ENCODE measurements at regions not wholly inside any gene's neighbourhood (a gene's known extent, or its start where the extent isn't known, plus 50 kb on each side); places are given as distances from the start of the nearest gene placed in this dataset.

DNA sequence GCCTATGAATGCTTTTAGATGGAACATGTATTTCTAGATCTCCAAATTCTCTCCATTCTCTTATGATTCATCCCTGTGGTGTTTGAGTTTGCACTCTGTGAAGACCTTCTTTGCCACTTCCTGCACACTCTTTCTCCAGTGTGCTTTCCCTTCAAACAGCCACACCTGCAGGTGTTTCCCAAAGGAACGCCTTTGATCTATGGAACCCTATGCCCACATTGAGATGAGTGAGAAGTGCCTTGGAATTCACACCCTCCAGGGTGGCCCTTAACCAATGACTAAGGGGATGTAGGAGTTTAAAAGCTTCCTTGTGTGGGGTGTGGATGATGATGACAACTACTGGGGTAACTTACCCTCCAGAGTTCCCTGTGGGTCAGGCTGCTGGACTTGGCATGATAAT, 570.1 kb downstream of the DHX35 start:
- Histone ChIP-seq H3K4me3 (ENCODE audit: low read depth, low read length) (no peak overlapping the region), H3K27ac (ENCODE audit: extremely low read depth, low read depth, low read length) (no peak overlapping the region), H3K9me3 (ENCODE audit: control insufficient read depth, insufficient read depth, low read depth, low read length) (no peaks in the 10 kb centered on the region), H3K4me1 (ENCODE audit: control insufficient read depth, insufficient read depth, low read length) (no peaks in the 10 kb centered on the region), H3K36me3 (ENCODE audit: control insufficient read depth in 2 of 2, insufficient read depth in 1 of 2, low read length in 2 of 2) (no peaks in the 10 kb centered on the region)
- ChIA-PET POLR2A (no interaction called here), CTCF (no interaction called here)
- TF ChIP-seq, protein P1, sequence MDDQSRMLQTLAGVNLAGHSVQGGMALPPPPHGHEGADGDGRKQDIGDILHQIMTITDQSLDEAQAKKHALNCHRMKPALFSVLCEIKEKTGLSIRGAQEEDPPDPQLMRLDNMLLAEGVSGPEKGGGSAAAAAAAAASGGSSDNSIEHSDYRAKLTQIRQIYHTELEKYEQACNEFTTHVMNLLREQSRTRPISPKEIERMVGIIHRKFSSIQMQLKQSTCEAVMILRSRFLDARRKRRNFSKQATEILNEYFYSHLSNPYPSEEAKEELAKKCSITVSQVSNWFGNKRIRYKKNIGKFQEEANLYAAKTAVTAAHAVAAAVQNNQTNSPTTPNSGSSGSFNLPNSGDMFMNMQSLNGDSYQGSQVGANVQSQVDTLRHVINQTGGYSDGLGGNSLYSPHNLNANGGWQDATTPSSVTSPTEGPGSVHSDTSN (CRISPR knock-in tag; IDR thresholded peaks at IDR 0.05), result no peak
- TF ChIP-seq, protein P2, sequence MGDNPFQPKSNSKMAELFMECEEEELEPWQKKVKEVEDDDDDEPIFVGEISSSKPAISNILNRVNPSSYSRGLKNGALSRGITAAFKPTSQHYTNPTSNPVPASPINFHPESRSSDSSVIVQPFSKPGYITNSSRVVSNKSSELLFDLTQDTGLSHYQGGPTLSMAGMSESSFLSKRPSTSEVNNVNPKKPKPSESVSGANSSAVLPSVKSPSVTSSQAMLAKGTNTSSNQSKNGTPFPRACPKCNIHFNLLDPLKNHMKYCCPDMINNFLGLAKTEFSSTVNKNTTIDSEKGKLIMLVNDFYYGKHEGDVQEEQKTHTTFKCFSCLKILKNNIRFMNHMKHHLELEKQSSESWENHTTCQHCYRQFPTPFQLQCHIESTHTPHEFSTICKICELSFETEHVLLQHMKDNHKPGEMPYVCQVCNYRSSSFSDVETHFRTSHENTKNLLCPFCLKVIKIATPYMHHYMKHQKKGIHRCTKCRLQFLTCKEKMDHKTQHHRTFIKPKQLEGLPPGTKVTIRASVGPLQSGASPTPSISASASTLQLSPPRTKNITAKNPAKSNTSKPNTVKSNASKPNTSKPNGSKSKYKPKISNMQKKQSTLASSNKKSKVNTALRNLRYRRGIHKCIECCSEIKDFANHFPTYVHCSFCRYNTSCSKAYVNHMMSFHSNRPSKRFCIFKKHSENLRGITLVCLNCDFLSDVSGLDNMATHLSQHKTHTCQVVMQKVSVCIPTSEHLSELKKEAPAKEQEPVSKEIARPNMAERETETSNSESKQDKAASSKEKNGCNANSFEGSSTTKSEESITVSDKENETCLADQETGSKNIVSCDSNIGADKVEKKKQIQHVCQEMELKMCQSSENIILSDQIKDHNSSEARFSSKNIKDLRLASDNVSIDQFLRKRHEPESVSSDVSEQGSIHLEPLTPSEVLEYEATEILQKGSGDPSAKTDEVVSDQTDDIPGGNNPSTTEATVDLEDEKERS (tag by site-specific recombination; IDR thresholded peaks at IDR 0.05), result no peak
- TF ChIP-seq ZNF791 (tag by site-specific recombination; IDR thresholded peaks at IDR 0.05), result no peak
- no peak for TF ChIP-seq ZNF214 (tag by site-specific recombination; IDR thresholded peaks at IDR 0.05; ENCODE audit: borderline replicate concordance)
- no peak for TF ChIP-seq ZNF121 (tag by site-specific recombination; IDR thresholded peaks at IDR 0.05)
- TF ChIP-seq, protein P3, sequence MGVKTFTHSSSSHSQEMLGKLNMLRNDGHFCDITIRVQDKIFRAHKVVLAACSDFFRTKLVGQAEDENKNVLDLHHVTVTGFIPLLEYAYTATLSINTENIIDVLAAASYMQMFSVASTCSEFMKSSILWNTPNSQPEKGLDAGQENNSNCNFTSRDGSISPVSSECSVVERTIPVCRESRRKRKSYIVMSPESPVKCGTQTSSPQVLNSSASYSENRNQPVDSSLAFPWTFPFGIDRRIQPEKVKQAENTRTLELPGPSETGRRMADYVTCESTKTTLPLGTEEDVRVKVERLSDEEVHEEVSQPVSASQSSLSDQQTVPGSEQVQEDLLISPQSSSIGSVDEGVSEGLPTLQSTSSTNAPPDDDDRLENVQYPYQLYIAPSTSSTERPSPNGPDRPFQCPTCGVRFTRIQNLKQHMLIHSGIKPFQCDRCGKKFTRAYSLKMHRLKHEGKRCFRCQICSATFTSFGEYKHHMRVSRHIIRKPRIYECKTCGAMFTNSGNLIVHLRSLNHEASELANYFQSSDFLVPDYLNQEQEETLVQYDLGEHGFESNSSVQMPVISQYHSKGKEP (tag by site-specific recombination; IDR thresholded peaks at IDR 0.05), result no peak
- no peak for TF ChIP-seq WT1 (tag by site-specific recombination; IDR thresholded peaks at IDR 0.05)
- TF ChIP-seq ZNF10 (tag by site-specific recombination; IDR thresholded peaks at IDR 0.05), result no peak
- no peak for TF ChIP-seq MZF1 (tag by site-specific recombination; IDR thresholded peaks at IDR 0.05; ENCODE audit: borderline replicate concordance)
- TF ChIP-seq, protein P4, sequence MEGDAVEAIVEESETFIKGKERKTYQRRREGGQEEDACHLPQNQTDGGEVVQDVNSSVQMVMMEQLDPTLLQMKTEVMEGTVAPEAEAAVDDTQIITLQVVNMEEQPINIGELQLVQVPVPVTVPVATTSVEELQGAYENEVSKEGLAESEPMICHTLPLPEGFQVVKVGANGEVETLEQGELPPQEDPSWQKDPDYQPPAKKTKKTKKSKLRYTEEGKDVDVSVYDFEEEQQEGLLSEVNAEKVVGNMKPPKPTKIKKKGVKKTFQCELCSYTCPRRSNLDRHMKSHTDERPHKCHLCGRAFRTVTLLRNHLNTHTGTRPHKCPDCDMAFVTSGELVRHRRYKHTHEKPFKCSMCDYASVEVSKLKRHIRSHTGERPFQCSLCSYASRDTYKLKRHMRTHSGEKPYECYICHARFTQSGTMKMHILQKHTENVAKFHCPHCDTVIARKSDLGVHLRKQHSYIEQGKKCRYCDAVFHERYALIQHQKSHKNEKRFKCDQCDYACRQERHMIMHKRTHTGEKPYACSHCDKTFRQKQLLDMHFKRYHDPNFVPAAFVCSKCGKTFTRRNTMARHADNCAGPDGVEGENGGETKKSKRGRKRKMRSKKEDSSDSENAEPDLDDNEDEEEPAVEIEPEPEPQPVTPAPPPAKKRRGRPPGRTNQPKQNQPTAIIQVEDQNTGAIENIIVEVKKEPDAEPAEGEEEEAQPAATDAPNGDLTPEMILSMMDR (tag by site-specific recombination; IDR thresholded peaks at IDR 0.05), result no peak
- no peak for TF ChIP-seq ZNF19 (tag by site-specific recombination; IDR thresholded peaks at IDR 0.05; ENCODE audit: low read depth)
- no peak for TF ChIP-seq ZNF394 (tag by site-specific recombination; IDR thresholded peaks at IDR 0.05; ENCODE audit: borderline replicate concordance)
- TF ChIP-seq TCF7L2 (IDR thresholded peaks at IDR 0.05; ENCODE audit: borderline replicate concordance, low read depth, low read length), result no peak
- TF ChIP-seq, protein P5, sequence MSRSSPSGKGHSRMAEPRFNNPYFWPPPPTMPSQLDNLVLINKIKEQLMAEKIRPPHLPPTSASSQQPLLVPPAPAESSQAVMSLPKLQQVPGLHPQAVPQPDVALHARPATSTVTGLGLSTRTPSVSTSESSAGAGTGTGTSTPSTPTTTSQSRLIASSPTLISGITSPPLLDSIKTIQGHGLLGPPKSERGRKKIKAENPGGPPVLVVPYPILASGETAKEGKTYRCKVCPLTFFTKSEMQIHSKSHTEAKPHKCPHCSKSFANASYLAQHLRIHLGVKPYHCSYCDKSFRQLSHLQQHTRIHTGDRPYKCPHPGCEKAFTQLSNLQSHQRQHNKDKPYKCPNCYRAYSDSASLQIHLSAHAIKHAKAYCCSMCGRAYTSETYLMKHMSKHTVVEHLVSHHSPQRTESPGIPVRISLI (tag by site-specific recombination; IDR thresholded peaks at IDR 0.05), result no peak
- TF ChIP-seq ZNF654 (tag by site-specific recombination; IDR thresholded peaks at IDR 0.05; ENCODE audit: low read depth), result no peak

DNA sequence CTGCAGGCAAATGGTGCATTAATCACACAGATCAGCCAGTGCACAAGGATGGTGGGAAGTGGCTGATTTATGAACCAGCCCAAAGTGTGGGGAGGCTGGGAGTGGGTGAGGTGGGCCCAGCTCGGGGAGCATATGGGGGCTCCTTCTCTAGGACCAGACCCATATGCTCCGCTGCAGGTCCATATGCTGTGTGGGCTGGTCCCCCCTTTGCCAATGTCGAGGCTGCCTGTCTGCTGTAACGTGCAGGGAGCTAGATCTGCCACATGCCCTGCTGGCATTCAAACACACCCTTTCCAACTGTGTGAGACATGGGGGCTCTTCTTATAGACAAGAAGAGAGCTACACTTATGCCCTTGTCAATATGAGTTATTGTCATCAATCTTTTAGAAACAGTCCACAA, 566.3 kb downstream of the DHX35 start:
- ChIA-PET POLR2A (no interaction called here), CTCF (no interaction called here)
- TF ChIP-seq, protein P6, sequence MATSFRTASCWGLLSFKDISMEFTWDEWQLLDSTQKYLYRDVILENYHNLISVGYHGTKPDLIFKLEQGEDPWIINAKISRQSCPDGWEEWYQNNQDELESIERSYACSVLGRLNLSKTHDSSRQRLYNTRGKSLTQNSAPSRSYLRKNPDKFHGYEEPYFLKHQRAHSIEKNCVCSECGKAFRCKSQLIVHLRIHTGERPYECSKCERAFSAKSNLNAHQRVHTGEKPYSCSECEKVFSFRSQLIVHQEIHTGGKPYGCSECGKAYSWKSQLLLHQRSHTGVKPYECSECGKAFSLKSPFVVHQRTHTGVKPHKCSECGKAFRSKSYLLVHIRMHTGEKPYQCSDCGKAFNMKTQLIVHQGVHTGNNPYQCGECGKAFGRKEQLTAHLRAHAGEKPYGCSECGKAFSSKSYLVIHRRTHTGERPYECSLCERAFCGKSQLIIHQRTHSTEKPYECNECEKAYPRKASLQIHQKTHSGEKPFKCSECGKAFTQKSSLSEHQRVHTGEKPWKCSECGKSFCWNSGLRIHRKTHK (tag by site-specific recombination; IDR thresholded peaks at IDR 0.05), result no peak
- TF ChIP-seq, protein P2 (tag by site-specific recombination; IDR thresholded peaks at IDR 0.05), result no peak
- TF ChIP-seq ZNF266 (tag by site-specific recombination; IDR thresholded peaks at IDR 0.05; ENCODE audit: low read depth), result no peak
- TF ChIP-seq, protein P7, sequence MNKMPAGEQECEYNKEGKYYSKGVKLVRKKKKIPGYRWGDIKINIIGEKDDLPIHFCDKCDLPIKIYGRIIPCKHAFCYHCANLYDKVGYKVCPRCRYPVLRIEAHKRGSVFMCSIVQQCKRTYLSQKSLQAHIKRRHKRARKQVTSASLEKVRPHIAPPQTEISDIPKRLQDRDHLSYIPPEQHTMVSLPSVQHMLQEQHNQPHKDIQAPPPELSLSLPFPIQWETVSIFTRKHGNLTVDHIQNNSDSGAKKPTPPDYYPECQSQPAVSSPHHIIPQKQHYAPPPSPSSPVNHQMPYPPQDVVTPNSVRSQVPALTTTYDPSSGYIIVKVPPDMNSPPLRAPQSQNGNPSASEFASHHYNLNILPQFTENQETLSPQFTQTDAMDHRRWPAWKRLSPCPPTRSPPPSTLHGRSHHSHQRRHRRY (tag by site-specific recombination; IDR thresholded peaks at IDR 0.05), result no peak
- no peak for TF ChIP-seq GLI4 (tag by site-specific recombination; IDR thresholded peaks at IDR 0.05)
- Histone ChIP-seq H3K9me3 (ENCODE audit: control insufficient read depth, insufficient read depth, low read depth, low read length) (no peaks in the 10 kb centered on the region), H3K27ac (ENCODE audit: extremely low read depth, low read depth, low read length) (no peak overlapping the region), H3K4me3 (ENCODE audit: low read depth, low read length) (no peak overlapping the region), H3K4me1 (ENCODE audit: control insufficient read depth, insufficient read depth, low read length) (no peaks in the 10 kb centered on the region), H3K36me3 (ENCODE audit: control insufficient read depth in 2 of 2, insufficient read depth in 1 of 2, low read length in 2 of 2) (no peaks in the 10 kb centered on the region)

Measured in HEK293 (cell line).